Progenitor cell of endocrine pancreas (in vitro differentiated cells): ENCODE measurements at regions not wholly inside any gene's neighbourhood (a gene's known extent, or its start where the extent isn't known, plus 50 kb on each side); places are given as distances from the start of the nearest gene placed in this dataset.

ENCODE experiments used
- DNase-seq: peaks from one replicate; pipeline ENCODE4 v3.0.0; 2021; ENCODE audit warnings: low spot score; ENCODE audit not compliant: unreplicated experiment
- H3K27ac Mint-ChIP-seq: 2 replicates; pipeline ENCODE4 v1.8.0; 2021; ENCODE audit warnings: mild to moderate bottlenecking, moderate library complexity, mixed read lengths
- H3K27me3 Mint-ChIP-seq: 2 replicates; pipeline ENCODE4 v1.8.0; 2021; ENCODE audit warnings: mixed read lengths
- H3K36me3 Mint-ChIP-seq: 2 replicates; pipeline ENCODE4 v1.8.0; 2022; ENCODE audit warnings: mixed read lengths; ENCODE audit not compliant: insufficient read depth
- H3K4me1 Mint-ChIP-seq: 2 replicates; pipeline ENCODE4 v1.8.0; 2021; ENCODE audit warnings: low read depth, mixed read lengths
- H3K4me3 Mint-ChIP-seq: 2 replicates; pipeline ENCODE4 v1.8.0; 2021; ENCODE audit warnings: low read depth, mild to moderate bottlenecking, moderate library complexity, mixed read lengths
- H3K9me3 Mint-ChIP-seq: 2 replicates; pipeline ENCODE4 v1.8.0; 2021; ENCODE audit warnings: low read depth, mixed read lengths
- TF ChIP-seq, protein P1 (sequence below): fragments of 200-600 bp; sonication (generic); IDR thresholded peaks from one replicate; pipeline ENCODE4 v1.5.0; 2021; ENCODE audit warnings: antibody characterized with exemption, mild to moderate bottlenecking; ENCODE audit not compliant: unreplicated experiment

DNA sequence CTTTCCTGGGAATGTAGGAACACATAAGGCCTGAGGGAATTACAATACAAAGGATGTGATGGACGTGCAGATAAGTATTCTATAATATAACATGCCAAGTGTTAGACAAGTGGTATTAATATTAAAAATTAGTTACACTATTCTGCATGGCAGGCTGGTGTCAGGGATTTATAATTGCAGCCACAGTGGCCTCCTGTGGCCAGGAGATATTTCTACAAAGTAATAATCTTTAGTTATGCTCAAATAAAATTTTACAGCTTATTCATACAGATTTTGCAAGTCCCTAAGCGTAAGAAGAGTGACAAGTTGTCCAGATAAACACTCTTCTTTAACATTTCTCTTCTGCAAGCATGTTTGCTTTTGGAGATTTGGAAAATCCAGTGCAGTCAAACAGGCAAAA is 90.4 kb upstream of the CBLN2 start:
- H3K27me3 Mint-ChIP-seq, result peaks cover 76% of the 10 kb centered on the region

DNA sequence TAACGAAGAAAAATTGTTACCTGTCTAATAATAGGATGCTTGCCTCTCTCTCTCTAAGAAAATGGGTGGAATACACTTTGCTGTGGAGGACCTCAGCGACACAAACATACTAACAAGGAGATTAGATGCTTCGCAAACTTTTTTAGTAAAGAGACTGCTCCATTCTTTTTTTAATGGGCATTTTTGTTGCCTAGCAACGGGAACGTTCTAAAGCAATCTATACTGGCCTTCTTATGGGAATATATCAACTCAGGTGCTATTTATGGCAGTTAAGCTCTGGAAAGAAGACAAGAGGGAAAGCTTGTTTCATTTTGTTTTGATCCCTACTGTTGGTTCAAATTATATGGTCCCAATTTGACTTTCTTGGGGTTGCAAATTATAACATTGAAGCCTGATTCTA is 86.8 kb upstream of the CBLN2 start:
- Mint-ChIP-seq H3K4me3 (no peak overlapping the region), H3K27me3 (peaks cover 45% of the 10 kb centered on the region), H3K9me3 (no peaks in the 10 kb centered on the region), H3K27ac (no peak overlapping the region), H3K36me3 (no peaks in the 10 kb centered on the region), H3K4me1 (no peaks in the 10 kb centered on the region)
- TF ChIP-seq, protein P1, sequence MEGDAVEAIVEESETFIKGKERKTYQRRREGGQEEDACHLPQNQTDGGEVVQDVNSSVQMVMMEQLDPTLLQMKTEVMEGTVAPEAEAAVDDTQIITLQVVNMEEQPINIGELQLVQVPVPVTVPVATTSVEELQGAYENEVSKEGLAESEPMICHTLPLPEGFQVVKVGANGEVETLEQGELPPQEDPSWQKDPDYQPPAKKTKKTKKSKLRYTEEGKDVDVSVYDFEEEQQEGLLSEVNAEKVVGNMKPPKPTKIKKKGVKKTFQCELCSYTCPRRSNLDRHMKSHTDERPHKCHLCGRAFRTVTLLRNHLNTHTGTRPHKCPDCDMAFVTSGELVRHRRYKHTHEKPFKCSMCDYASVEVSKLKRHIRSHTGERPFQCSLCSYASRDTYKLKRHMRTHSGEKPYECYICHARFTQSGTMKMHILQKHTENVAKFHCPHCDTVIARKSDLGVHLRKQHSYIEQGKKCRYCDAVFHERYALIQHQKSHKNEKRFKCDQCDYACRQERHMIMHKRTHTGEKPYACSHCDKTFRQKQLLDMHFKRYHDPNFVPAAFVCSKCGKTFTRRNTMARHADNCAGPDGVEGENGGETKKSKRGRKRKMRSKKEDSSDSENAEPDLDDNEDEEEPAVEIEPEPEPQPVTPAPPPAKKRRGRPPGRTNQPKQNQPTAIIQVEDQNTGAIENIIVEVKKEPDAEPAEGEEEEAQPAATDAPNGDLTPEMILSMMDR, result no peak
- DNase-seq, result no peak

More for the DNA sequence above, 90.4 kb upstream of the CBLN2 start:
- H3K9me3 Mint-ChIP-seq, result no peaks in the 10 kb centered on the region
- H3K4me3 Mint-ChIP-seq, result no peak overlapping the region
- no peak for DNase-seq
- no peaks in the 10 kb centered on the region for H3K4me1 Mint-ChIP-seq
- H3K27ac Mint-ChIP-seq, result no peak overlapping the region
- TF ChIP-seq, protein P1, result no peak
- no peaks in the 10 kb centered on the region for H3K36me3 Mint-ChIP-seq

DNA sequence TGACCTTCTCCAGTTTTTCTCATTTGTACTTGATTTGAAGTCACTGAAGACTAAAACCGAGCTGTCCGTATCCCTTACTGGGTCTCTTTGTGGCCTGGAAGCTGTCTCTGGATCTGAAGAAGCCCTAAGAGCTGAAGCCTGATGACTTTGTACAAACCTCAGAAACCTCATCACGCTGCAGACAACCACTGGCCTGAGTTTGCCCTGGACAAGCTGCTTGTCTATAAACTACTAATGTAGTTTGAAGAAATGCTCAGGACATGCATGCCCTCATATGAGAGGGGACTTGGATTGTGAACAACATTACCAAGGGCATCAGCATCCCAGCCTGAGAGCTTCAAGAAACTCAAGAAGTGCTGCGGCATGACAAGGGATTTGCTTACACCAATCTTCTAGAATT is 79.3 kb upstream of the CBLN2 start:
- Mint-ChIP-seq H3K36me3 (no peaks in the 10 kb centered on the region), H3K27me3 (peaks cover 38% of the 10 kb centered on the region), H3K4me3 (no peak overlapping the region), H3K27ac (no peak overlapping the region), H3K4me1 (no peaks in the 10 kb centered on the region), H3K9me3 (peaks cover 5% of the 10 kb centered on the region)
- TF ChIP-seq, protein P1, result no peak
- DNase-seq, result no peak

DNA sequence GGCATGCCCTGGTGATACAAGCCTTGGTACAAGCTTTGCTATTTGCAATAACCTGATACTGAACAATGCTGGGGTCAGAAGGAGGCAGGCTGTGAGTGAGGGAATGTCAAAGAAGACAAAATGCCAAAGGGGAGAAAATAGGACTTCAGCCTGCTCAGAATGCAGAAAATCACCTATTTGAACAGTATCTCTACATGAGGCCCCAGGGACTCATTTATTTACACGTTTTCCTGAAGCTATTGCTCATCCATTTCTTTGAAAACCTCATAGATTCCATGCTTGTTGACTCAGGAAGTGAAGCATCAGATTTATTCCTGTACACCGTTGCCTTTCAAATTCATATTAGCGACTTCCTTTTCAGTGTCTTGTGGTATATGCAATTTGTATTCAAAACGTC is 69.4 kb upstream of the CBLN2 start:
- DNase-seq, result no peak
- no peak overlapping the region for H3K27ac Mint-ChIP-seq
- TF ChIP-seq, protein P1, result no peak
- H3K36me3 Mint-ChIP-seq, result no peaks in the 10 kb centered on the region
- H3K27me3 Mint-ChIP-seq, result peaks cover 11% of the 10 kb centered on the region
- no peak overlapping the region for H3K4me3 Mint-ChIP-seq
- peaks cover 6% of the 10 kb centered on the region for H3K9me3 Mint-ChIP-seq
- no peaks in the 10 kb centered on the region for H3K4me1 Mint-ChIP-seq

DNA sequence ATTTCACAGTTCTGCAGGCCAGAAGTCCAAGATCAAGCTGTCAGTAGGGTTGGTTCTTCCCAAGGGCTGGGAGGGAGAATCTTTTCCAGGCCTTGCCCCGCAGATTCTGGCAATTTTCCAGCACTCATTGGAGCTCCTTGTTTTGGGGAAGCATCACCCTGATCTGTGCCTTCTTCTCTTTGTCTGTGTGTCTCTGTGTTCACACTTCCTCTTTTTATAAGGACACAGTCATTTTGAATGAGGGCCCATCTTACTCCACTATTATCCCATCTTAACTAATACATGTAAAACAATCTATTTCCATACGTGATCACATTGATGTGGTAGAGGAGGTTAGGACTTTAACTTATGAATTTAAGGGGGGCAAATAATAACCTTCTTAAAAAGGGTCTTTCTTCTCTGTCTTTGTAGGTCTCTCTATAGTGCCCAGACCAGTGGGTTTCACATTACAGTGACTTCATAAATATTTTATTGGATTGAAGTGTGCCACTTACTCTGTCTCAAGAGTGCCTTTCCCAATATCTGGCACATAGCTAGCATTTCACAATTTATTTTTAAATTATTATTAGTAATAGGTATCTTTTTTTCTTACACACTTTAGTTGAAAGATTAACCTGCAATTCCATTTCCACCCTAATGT is 68.9 kb upstream of the CBLN2 start:
- no peak overlapping the region for H3K27ac Mint-ChIP-seq
- H3K27me3 Mint-ChIP-seq, result peaks cover 8% of the 10 kb centered on the region
- TF ChIP-seq, protein P1, result no peak
- H3K36me3 Mint-ChIP-seq, result no peaks in the 10 kb centered on the region
- H3K4me3 Mint-ChIP-seq, result no peak overlapping the region
- DNase-seq, result no peak
- H3K4me1 Mint-ChIP-seq, result no peaks in the 10 kb centered on the region
- peaks cover 6% of the 10 kb centered on the region for H3K9me3 Mint-ChIP-seq
